GM12875 (cell line): ENCODE measurements at regions not wholly inside any gene's neighbourhood (a gene's known extent, or its start where the extent isn't known, plus 50 kb on each side); places are given as distances from the start of the nearest gene placed in this dataset.

Experiments
- H3K4me3 ChIP-seq: one replicate; pipeline ENCODE4 v1.5.1; 2011; ENCODE audit warnings: low read depth, low read length, control low read depth
- TF ChIP-seq, protein P1 (sequence below): IDR thresholded peaks from 2 replicates; pipeline ENCODE4 v1.5.1; 2011; ENCODE audit warnings: low read depth, mild to moderate bottlenecking, control low read depth, inconsistent platforms, low read length, moderate library complexity, borderline replicate concordance; ENCODE audit not compliant: insufficient read depth

DNA sequence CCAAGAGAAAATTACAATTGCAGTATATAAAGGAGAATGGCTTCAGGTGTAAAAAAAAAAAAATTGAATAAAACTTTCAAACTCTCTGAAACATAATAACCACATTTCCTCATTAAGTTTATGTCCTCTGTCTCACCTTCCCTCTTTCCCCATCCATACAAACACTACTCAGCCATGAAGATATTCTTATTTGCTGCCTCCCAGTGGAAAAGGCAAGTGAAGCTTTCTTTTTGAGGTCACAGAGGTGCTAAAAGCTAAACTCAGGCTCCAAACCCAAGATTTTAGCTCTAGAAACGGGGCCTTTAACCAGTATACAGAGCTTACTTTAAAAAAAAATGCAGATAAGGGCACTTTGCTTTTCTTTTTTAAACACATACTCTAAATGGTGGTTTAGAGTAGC is 1568.5 kb downstream of the FAM181B start:
- TF ChIP-seq, protein P1, sequence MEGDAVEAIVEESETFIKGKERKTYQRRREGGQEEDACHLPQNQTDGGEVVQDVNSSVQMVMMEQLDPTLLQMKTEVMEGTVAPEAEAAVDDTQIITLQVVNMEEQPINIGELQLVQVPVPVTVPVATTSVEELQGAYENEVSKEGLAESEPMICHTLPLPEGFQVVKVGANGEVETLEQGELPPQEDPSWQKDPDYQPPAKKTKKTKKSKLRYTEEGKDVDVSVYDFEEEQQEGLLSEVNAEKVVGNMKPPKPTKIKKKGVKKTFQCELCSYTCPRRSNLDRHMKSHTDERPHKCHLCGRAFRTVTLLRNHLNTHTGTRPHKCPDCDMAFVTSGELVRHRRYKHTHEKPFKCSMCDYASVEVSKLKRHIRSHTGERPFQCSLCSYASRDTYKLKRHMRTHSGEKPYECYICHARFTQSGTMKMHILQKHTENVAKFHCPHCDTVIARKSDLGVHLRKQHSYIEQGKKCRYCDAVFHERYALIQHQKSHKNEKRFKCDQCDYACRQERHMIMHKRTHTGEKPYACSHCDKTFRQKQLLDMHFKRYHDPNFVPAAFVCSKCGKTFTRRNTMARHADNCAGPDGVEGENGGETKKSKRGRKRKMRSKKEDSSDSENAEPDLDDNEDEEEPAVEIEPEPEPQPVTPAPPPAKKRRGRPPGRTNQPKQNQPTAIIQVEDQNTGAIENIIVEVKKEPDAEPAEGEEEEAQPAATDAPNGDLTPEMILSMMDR: no peak
- no peak overlapping the region for H3K4me3 ChIP-seq

DNA sequence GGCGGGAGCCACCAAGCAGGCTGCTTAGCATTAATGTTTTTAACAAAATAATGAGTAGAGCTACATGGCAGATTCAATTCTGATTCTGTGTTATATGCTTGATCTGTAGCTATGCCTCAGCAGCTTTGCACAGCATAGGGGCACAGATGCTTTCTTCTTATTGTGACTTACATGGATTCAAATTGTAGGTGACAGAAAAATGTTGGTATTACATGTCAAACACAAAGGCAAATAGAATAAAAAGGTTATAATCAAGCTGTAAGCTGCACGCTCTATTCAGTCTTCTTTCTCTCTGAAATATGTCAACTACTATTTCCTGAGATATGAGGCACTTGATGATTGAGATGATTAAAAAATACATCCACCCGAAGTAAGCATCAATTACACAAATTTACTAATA is 1573.8 kb downstream of the FAM181B start:
- no peak overlapping the region for H3K4me3 ChIP-seq
- TF ChIP-seq, protein P1: no peak

DNA sequence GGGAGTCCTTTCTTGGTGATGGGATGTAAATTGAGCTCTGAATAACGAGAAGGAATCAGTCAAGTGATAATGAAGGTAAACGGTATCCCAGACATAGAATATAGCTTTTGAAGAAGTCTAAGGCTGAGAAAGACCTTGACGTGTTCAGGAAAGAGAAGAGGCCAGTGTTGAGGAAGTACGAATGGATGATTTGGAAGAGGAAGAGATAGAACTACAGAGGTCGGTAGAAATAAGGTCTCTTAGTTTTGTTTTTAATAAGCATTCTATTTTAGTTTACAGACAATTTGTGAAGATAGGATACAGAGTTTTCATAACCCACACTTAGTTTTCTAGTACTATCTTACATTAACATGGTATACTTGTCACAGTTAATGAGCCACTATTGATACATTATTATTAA is 1598.1 kb downstream of the FAM181B start:
- H3K4me3 ChIP-seq: no peak overlapping the region
- TF ChIP-seq, protein P1: no peak

DNA sequence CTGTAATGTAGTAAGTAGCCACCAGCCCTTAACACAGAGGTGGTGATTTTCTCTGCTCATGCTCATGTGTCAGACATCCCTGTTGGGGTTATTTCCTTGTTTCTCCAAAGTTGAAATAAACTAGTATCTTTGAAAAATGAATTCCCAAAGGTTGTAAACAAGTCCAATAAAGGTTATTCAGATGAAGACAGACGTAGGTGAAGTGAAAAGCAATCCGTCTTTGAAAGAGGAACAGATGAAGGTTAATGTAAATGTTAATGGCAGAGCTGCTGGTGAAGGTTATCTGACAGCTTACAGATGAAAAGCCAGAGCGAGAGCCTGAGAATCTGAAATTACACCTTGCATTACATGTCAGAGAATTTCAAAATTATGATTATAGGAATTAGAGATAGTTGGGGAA is 1604.0 kb downstream of the FAM181B start:
- no peak overlapping the region for H3K4me3 ChIP-seq
- TF ChIP-seq, protein P1: no peak

DNA sequence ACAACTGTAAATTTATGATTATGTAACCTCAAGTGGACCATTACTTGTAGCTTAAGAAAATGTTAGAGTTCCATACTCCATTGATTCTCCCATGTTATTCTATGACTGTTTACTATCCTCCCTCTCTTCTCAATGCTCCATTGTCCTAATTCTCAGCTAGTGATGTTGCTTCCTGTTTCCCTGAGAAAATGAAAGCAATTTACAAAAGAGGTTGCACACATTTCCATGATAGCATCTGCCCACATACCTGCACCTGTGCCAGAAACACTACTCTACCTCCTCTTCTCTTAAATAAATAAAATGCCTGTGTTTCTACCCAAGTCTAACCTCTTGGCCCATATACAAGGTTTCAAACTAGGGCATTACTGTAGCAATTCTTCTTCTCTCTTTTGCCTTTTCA is 1620.9 kb downstream of the FAM181B start:
- TF ChIP-seq, protein P1: no peak
- H3K4me3 ChIP-seq: no peak overlapping the region

DNA sequence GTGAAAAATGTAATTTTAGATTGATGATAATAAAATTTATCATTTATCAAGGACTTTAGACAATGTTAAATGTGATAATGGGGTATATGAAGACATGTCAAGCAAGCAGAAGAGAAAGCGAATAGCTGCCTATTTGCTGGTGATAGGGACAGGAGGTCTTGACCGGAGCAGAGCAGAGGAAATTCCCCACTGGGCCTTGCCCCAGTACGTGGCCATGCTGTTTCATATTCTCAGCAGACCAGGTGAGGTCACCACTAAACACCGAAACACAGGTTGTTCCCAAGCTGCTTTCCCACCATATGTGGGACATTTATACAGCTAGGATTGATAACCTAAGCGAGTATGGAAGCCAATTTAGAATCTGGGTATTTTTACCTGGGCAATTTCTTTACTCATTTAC is 1629.6 kb downstream of the FAM181B start:
- no peak overlapping the region for H3K4me3 ChIP-seq
- TF ChIP-seq, protein P1: no peak

DNA sequence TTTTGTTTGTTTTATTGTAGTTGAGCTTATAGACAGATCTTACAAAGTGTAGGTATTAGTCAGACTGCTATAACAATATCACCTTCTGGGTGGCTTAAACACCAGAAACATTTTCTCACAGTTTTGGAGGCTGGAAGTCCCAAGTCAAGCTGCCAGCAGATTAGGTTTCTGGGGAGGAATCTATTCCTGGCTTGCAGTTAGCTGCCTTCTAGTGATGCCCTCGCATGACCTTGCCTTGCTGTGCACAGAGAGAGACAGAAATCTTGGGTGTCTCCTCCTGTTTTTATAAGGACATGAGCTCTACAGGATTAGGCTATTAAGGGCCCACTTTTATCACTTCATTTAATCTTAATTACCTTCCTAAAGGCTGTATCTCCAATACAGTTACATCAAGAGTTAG is 1635.2 kb downstream of the FAM181B start:
- no peak overlapping the region for H3K4me3 ChIP-seq
- TF ChIP-seq, protein P1: no peak
